GM12878 (cell line): ENCODE measurements at regions not wholly inside any gene's neighbourhood (a gene's known extent, or its start where the extent isn't known, plus 50 kb on each side); places are given as distances from the start of the nearest gene placed in this dataset.
"Not testable (repeated sequence)": the region's sequence is repeated elsewhere in the genome, so short reads cannot be mapped to it uniquely, and the experiment has no call there.

Source experiments
- ATAC-seq: fragments of 200-7000 bp; cut with Tn5 transposase; 3 replicates; pipeline ENCODE4 v1.9.1; 2020; ENCODE audit warnings: mild to moderate bottlenecking, moderate library complexity
- BruUV-seq: library from RNA; stranded (reverse); fragments of 400-500 nt; replicated peaks from 2 replicates; lab custom pipeline; 2021; lab: Mats Ljungman, UMichigan
- CTCF ChIA-PET: fragments of 300-600 bp; sonication (Branson Sonifier 250); formaldehyde crosslinking; extraction: SDS; loops from one replicate; lab custom pipeline; 2021; ENCODE audit warnings: inconsistent platforms; lab: Yijun Ruan, JAX
- POLR2A ChIA-PET: fragments of 350-600 bp; formaldehyde crosslinking; extraction: SDS; loops from one replicate; lab custom pipeline; 2021; ENCODE audit warnings: inconsistent platforms; lab: Charles Lee
- RAD21 ChIA-PET: fragments of 300-600 bp; sonication (Branson Sonifier 250); formaldehyde crosslinking; loops from one replicate; lab custom pipeline; 2023; ENCODE audit warnings: antibody characterized with exemption; ENCODE audit not compliant: unreplicated experiment; lab: Charles Lee
- SMC1A ChIA-PET: fragments of 300-600 bp; sonication (Branson Sonifier 250); formaldehyde crosslinking; loops from one replicate; lab custom pipeline; 2023; ENCODE audit not compliant: unreplicated experiment, uncharacterized antibody; lab: Charles Lee
- DNase-seq: peaks from one replicate; pipeline ENCODE4 v3.0.0-alpha.2; 2011; ENCODE audit warnings: low read depth, low spot score
- FAIRE-seq: peaks from 3 replicates; lab custom pipeline; 2011; peaks lifted over from hg19 to GRCh38; lab: Jason Lieb, UNC
- H2AFZ ChIP-seq: 2 replicates; pipeline ENCODE4 v1.6.0; 2011; ENCODE audit warnings: low read depth, low read length, control low read depth; ENCODE audit not compliant: control insufficient read depth
- H3K27ac ChIP-seq: 2 replicates; pipeline ENCODE4 v1.5.1; 2011; ENCODE audit warnings: control low read depth; ENCODE audit not compliant: control insufficient read depth, insufficient read depth
- H3K27me3 ChIP-seq, 2 experiments: replicated peaks in 1 of 2; 2 replicates each; pipeline versions ENCODE4 v1.6.0 to v1.6.1; 2011; ENCODE audit warnings: low read length in 1 of 2; ENCODE audit not compliant: control insufficient read depth in 2 of 2, insufficient read depth in 2 of 2
- H3K36me3 ChIP-seq, 2 experiments: 2 replicates each; pipeline ENCODE4 v1.5.1; 2011; ENCODE audit warnings: low read length in 1 of 2; ENCODE audit not compliant: control insufficient read depth in 2 of 2, insufficient read depth in 2 of 2
- H3K4me1 ChIP-seq: 2 replicates; pipeline ENCODE4 v1.6.1; 2011; ENCODE audit warnings: mild to moderate bottlenecking, low read length, moderate library complexity, mixed read lengths; ENCODE audit not compliant: control insufficient read depth, insufficient read depth
- H3K4me2 ChIP-seq: 2 replicates; pipeline ENCODE4 v1.6.0; 2011; ENCODE audit warnings: control low read depth; ENCODE audit not compliant: control insufficient read depth, insufficient read depth
- H3K4me3 ChIP-seq: fragments of 200-600 bp; sonication (generic); 2 replicates; pipeline ENCODE4 v1.5.1; 2016
- H3K79me2 ChIP-seq: 2 replicates; pipeline ENCODE4 v1.6.0; 2011; ENCODE audit warnings: low read length; ENCODE audit not compliant: control insufficient read depth, insufficient read depth
- H3K9ac ChIP-seq: 2 replicates; pipeline ENCODE4 v1.8.0; 2011; ENCODE audit warnings: low read length, control low read depth, mixed read lengths; ENCODE audit not compliant: control insufficient read depth, insufficient read depth
- H3K9me3 ChIP-seq: replicated peaks from 3 replicates; pipeline ENCODE4 v1.5.1; 2011; ENCODE audit warnings: mild to moderate bottlenecking, low read length; ENCODE audit not compliant: control insufficient read depth, insufficient read depth
- H4K20me1 ChIP-seq: 2 replicates; pipeline ENCODE4 v1.6.0; 2011; ENCODE audit not compliant: control insufficient read depth, insufficient read depth
- ATF7 ChIP-seq: fragments of 450-650 bp; IDR thresholded peaks from 2 replicates; pipeline ENCODE4 v1.6.1; 2016; ENCODE audit warnings: low read depth, mild to moderate bottlenecking
- BHLHE40 ChIP-seq, 2 experiments: fragments of 450-650 bp in 1 of 2; IDR thresholded peaks; 2 replicates each; pipeline ENCODE4 v1.6.1; 2011 to 2017; ENCODE audit warnings: low read depth in 2 of 2, borderline replicate concordance in 1 of 2, improper control_type of control experiment in 1 of 2, low read length in 1 of 2, mild to moderate bottlenecking in 1 of 2
- BMI1 ChIP-seq: fragments of 450-650 bp; IDR thresholded peaks from 2 replicates; pipeline ENCODE4 v1.6.1; 2016; ENCODE audit warnings: mild to moderate bottlenecking, moderate library complexity, borderline replicate concordance
- IKZF1 ChIP-seq: fragments of 450-650 bp; conservative IDR thresholded peaks from 2 replicates; pipeline ENCODE4 v1.6.1; 2017; ENCODE audit warnings: antibody characterized with exemption, mild to moderate bottlenecking
- IKZF2 ChIP-seq, 2 experiments: fragments of 450-650 bp; IDR thresholded peaks; 2 replicates each; pipeline ENCODE4 v1.6.1; 2017; ENCODE audit warnings: mild to moderate bottlenecking in 2 of 2, moderate library complexity in 2 of 2
- MEF2B ChIP-seq: fragments of 450-650 bp; IDR thresholded peaks from 2 replicates; pipeline ENCODE4 v1.6.1; 2018; ENCODE audit warnings: mild to moderate bottlenecking, moderate library complexity; ENCODE audit not compliant: partially characterized antibody, poor library complexity, severe bottlenecking
- NR2F1 ChIP-seq: fragments of 450-650 bp; conservative IDR thresholded peaks from 2 replicates; pipeline ENCODE4 v1.6.1; 2017; ENCODE audit warnings: mild to moderate bottlenecking
- whole genome bisulfite sequencing: methylation state at CpG from one replicate; pipeline ENCODE4 v1.1.6; 2016; ENCODE audit warnings: low lambda C conversion rate; ENCODE audit not compliant: insufficient replicate concordance, insufficient coverage; ENCODE audit errors: missing lambda C conversion rate; 5-methylcytosine and 5-hydroxymethylcytosine counted together
- in situ Hi-C: fragments of 300-500 bp; cut with MboI; formaldehyde crosslinking; loops from 9 replicates; pipeline ENCODE4 v1.14.3; 2018; ENCODE audit warnings: mixed read lengths
- intact Hi-C: fragments of 100-400 bp; cut with micrococcal nuclease; formaldehyde crosslinking; loops from one replicate; pipeline ENCODE4 v1.14.2; 2022; ENCODE audit not compliant: unreplicated experiment
- TF ChIP-seq, protein P1 (sequence below): fragments of 450-650 bp; IDR thresholded peaks from 2 replicates; pipeline ENCODE4 v1.6.1; 2017; ENCODE audit warnings: low read depth, mild to moderate bottlenecking, moderate library complexity
- TF ChIP-seq, protein P2 (sequence below): fragments of 450-650 bp; IDR thresholded peaks from 2 replicates; pipeline ENCODE4 v1.6.1; 2017; ENCODE audit warnings: mild to moderate bottlenecking, low read depth, inconsistent platforms; ENCODE audit not compliant: poor library complexity, severe bottlenecking

DNA sequence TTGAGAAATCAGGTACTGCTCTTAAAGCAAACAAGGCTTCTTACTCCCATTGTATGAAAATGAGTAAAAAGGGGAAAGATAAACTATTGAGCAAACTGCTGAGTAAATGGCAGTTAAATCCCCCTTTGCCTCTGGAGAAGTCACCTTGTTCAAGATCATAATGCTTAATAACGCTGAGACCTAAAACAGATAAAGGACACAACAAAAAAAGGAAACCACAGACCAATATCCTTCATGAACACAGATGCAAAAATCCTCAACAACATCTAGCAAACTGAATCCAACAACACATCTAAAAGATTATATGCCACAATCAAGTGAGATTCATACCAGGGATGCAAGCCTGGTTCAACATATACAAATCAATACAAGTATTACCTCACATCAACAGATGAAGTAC, 109.0 kb upstream of the MDM1 start:
- Histone ChIP-seq H3K36me3 (no peaks in the 10 kb centered on the region), H3K4me2 (peak overlapping the region; percentile 18; the same call in 1 of the 2 replicates), H3K9ac (peak overlapping the region; percentile 26), H3K79me2 (no peaks in the 10 kb centered on the region; the same call in none of the 2 replicates), H2AFZ (no peak overlapping the region), H4K20me1 (no peaks in the 10 kb centered on the region), H3K4me3 (peak overlapping the region; percentile 40; the same call in 1 of the 2 replicates), H3K27ac (peak overlapping the region; percentile 6), H3K9me3 (no peaks in the 10 kb centered on the region; the same call in 1 of the 3 replicates), H3K27me3 (no peaks in the 10 kb centered on the region), H3K4me1 (peaks cover 7% of the 10 kb centered on the region)
- ChIA-PET POLR2A (interaction anchor here (1.1 to 6.8 kb wide), 7 partner anchors 10 to 184 kb away, joined by 4 to 63 read pairs (median 13); partner anchors contain the start of gene RAP1B), CTCF (interaction anchor here (0.9 to 2.4 kb wide), 7 partner anchors 10 to 192 kb away, joined by 3 to 11 read pairs (median 3); no protein-coding TSS in a partner anchor), SMC1A (interaction anchor here (0.9 to 10.7 kb wide), 14 partner anchors 10 to 216 kb away, joined by 3 to 153 read pairs (median 6); partner anchors contain the start of gene IL26), RAD21 (interaction anchor here (0.7 to 4.9 kb wide), 13 partner anchors 10 to 305 kb away, joined by 3 to 76 read pairs (median 15); partner anchors contain the start of gene SLC35E3)
- no peak for DNase-seq
- intact Hi-C loops, result loop anchor here (5.0 kb wide), 1 partner anchor 69 kb away; no protein-coding TSS in a partner anchor
- in situ Hi-C loops, result no loop called here
- 0 out of 3 replicates have a peak, but pooled peaks have one; percentile 6 for ATAC-seq
- BruUV-seq, result no TSS peak
- TF ChIP-seq IKZF1, result 0 out of 2 replicates have a peak, but pooled peaks have one; percentile 12
- TF ChIP-seq MEF2B, result no peak
- no peak for FAIRE-seq
- 64% methylated on average over 1 of the region's 1 CpG for WGBS

DNA sequence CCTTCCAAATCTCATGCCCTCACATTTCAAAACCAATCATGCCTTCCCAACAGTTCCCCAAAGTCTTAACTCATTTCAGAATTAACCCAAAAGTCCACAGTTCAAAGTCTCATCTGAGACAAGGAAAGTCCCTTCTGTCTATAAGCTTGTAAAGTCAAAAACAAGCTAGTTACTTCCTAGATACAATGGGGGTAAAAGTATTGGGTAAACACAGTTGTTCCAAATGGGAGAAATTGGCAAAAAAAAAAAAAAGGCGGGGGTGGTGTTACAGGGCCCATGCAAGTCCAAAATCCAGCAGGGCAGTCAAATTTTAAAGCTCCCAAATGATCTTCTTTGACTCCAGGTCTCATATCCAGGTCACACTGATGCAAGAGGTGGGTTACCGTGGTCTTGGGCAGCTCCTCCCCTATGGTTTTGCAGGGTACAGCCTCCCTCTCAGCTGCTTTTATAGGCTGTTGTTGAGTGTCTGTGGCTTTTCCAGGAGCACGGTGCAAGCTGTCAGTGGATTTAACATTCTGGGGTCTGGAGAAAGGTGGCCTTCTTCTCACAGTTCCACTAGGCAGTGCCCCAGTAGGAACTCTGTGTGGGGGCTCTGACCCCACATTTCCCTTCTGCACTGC, 110.3 kb upstream of the MDM1 start:
- H3K36me3 ChIP-seq, in situ Hi-C loops, H2AFZ ChIP-seq, H3K9ac ChIP-seq, H4K20me1 ChIP-seq, H3K27me3 ChIP-seq, H3K79me2 ChIP-seq, FAIRE-seq, H3K4me3 ChIP-seq, DNase-seq, H3K4me1 ChIP-seq, H3K9me3 ChIP-seq: not testable (repeated sequence)
- H3K27ac ChIP-seq, result peak overlapping the region; percentile 22
- ChIA-PET RAD21 (interaction anchor here (0.6 to 4.9 kb wide), 23 partner anchors 9 to 366 kb away, joined by 3 to 76 read pairs (median 5); partner anchors contain the start of genes MDM2 and SLC35E3), SMC1A (interaction anchor here (0.6 to 10.7 kb wide), 23 partner anchors 9 to 236 kb away, joined by 3 to 153 read pairs (median 4); no protein-coding TSS in a partner anchor), CTCF (interaction anchor here (0.7 to 2.4 kb wide), 9 partner anchors 12 to 191 kb away, joined by 3 to 11 read pairs (median 4); no protein-coding TSS in a partner anchor), POLR2A (interaction anchor here (0.5 to 6.8 kb wide), 15 partner anchors 9 to 239 kb away, joined by 4 to 63 read pairs (median 8); partner anchors contain the start of gene RAP1B)
- 2% methylated on average over 3 of the region's 3 CpGs for WGBS
- BruUV-seq, result TSS peak; percentile 90
- peak overlapping the region; percentile 1; the same call in 1 of the 2 replicates for H3K4me2 ChIP-seq
- peak; percentile 56 for ATAC-seq
- intact Hi-C loops, result loop anchor here (5.0 kb wide), 1 partner anchor 70 kb away; no protein-coding TSS in a partner anchor
- TF ChIP-seq BMI1 (0 out of 2 replicates have a peak, but pooled peaks have one; percentile 37), ATF7 (peak; percentile 47; the same call in 1 of the 2 replicates), IKZF1 (peak; percentile 68), NR2F1 (0 out of 2 replicates have a peak, but pooled peaks have one; percentile 26), BHLHE40 (IDR thresholded peaks at IDR 0.05; ENCODE audit: borderline replicate concordance in 1 of 2, low read depth in 2 of 2, low read length in 1 of 2) (0 out of 4 replicates have a peak, but pooled peaks of 1 of the 2 experiments have one; percentile 4), IKZF2 (IDR thresholded peaks at IDR 0.05) (peak; percentile 81 to 83; a peak in 2 of 4 replicates)
- TF ChIP-seq, protein P1, sequence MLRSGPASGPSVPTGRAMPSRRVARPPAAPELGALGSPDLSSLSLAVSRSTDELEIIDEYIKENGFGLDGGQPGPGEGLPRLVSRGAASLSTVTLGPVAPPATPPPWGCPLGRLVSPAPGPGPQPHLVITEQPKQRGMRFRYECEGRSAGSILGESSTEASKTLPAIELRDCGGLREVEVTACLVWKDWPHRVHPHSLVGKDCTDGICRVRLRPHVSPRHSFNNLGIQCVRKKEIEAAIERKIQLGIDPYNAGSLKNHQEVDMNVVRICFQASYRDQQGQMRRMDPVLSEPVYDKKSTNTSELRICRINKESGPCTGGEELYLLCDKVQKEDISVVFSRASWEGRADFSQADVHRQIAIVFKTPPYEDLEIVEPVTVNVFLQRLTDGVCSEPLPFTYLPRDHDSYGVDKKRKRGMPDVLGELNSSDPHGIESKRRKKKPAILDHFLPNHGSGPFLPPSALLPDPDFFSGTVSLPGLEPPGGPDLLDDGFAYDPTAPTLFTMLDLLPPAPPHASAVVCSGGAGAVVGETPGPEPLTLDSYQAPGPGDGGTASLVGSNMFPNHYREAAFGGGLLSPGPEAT, result peak; percentile 96
- TF ChIP-seq, protein P2, sequence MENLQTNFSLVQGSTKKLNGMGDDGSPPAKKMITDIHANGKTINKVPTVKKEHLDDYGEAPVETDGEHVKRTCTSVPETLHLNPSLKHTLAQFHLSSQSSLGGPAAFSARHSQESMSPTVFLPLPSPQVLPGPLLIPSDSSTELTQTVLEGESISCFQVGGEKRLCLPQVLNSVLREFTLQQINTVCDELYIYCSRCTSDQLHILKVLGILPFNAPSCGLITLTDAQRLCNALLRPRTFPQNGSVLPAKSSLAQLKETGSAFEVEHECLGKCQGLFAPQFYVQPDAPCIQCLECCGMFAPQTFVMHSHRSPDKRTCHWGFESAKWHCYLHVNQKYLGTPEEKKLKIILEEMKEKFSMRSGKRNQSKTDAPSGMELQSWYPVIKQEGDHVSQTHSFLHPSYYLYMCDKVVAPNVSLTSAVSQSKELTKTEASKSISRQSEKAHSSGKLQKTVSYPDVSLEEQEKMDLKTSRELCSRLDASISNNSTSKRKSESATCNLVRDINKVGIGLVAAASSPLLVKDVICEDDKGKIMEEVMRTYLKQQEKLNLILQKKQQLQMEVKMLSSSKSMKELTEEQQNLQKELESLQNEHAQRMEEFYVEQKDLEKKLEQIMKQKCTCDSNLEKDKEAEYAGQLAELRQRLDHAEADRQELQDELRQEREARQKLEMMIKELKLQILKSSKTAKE, result peak; percentile 51
